ENCODE measurements at regions not wholly inside any gene's neighbourhood (a gene's known extent, or its start where the extent isn't known, plus 50 kb on each side); places are given as distances from the start of the nearest gene placed in this dataset.
A peak's percentile ranks its signal among the peaks of the same experiment; 100 is the strongest.

GRCh38 chr18:23350188-23350587 is 102.9 kb upstream of the RIOK3 start:
- DNase-seq = no peak

DNA sequence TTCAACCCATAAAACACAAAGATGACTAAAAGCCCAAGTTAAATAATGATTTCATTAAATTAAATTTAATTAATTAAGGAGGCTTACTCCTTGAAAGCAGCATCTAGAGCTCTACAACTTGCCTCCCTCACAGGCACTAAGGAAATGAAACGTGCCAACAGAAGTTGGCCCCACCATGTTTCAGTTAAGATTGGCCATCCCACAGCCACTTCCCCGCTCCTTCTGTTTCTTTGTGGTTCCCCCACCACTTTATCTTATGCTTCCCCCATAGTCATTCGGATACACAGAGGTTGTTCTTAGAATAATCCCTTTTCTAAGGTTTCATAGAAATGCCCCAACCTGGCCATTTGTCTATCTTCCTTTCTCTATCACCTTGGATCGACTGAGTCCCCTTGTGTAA is 101.6 kb upstream of the RIOK3 start:
- no peak for DNase-seq

DNA sequence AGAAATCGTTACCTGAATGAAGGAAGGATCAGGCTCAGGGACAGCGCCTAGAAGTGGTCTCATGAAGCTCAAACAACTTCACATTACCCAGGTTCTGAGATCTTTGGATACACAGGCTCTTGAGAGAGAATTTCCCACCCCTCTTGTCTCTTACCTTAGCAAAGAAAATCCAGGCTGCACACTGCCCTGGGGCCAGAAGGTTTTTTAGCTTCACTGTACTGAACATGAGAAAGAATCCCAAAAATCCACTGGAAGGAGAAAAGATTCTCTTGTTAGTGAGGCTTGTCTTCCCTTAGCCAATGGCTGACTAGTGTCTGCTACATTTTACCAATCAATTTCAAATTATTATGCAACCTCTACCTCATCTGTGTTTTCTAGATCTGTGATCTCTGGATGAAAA is 101.0 kb upstream of the RIOK3 start:
- no peak for DNase-seq

DNA sequence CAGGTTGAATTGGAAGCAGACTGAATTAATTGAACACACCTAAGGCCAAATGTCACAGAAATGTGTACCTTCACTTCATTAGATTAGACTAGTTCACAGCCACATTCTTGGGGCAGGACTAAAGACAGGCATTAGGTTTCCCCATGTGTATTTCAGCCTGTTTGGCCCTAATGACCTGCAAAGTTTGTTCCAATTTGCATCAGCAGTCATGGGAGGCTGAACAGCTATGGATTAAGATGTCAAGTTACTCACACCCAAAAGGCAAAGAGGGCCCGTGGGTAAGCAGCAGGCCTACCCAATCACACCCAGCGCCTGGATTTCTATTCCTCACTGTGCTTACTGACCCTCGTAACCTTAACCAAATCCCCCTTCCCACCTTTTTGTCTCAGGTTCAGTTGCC is 99.6 kb upstream of the RIOK3 start:
- DNase-seq = no peak

DNA sequence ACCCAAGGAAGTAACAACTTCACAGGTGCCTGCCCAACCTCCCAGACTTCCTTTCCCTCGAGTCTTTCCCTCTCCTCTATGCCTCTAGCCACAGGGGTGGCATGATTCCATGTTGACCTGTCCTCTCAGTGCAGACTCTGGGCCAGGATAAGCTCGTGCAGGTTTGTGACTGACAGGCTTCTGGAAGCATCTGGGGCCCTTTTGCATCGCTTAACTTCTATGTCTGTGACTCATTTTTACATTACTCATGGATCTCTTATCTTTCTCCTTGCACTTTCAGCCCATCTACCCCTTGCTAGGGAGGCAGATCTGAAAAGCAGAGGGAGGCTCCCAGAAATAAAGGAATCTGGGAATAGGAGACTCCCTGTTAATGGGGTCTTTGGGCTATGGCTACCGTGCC is 98.5 kb upstream of the RIOK3 start:
- DNase-seq = no peak

DNA sequence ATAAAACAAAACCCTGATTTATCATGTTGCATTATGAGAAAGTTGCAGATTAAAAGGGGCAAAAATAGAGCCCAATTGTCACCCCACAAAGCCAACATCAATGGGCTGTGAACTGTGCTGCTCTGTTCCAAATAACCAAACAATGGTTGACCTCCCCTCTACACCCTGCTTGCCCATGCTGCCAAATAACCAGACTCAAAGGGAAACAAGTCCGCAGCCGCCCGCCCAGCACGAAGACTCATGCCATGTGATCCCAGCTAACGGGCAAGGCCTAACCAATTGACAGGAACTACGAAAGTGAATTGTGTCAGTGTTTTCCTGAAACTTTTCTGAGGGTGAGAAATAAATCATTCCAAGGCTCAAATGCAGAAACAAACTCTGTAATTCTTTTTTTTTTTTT is 97.9 kb upstream of the RIOK3 start:
- DNase-seq = no peak

GRCh38 chr18:23356424-23356823 is 96.7 kb upstream of the RIOK3 start:
- DNase-seq = no peak

DNA sequence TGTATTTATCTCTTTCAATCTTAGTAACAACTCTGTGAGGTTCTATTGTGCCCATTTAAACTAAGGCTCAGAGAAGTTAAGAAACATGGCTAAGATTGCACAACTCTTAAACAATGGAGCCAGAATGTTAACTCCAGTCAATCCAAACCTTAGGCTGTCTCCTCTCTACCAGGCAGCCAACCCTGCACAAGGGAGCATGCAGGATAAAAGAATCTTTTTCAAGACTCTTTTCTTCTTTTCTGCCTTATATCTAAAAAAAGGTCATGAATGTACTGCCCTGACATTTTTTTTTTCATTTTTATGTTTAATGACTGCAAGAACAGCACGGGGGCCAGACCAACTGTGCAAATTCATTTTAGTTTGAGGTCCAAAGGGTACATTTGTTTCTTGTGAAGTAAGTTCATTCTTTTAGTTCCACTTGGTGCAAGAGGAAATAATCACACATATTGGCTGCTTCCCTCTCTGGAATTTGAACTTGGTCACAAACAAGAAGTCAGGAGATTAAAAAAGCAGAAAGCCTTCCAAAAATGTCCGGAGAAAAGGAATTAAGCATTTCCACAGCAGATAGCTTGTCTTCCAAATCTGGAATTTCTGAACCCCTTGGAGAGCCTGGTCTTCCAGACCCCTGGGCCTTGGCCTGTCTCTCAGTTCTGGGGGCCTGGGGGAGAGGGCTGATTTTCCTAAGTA is 96.0 kb upstream of the RIOK3 start:
- no peak for DNase-seq

DNA sequence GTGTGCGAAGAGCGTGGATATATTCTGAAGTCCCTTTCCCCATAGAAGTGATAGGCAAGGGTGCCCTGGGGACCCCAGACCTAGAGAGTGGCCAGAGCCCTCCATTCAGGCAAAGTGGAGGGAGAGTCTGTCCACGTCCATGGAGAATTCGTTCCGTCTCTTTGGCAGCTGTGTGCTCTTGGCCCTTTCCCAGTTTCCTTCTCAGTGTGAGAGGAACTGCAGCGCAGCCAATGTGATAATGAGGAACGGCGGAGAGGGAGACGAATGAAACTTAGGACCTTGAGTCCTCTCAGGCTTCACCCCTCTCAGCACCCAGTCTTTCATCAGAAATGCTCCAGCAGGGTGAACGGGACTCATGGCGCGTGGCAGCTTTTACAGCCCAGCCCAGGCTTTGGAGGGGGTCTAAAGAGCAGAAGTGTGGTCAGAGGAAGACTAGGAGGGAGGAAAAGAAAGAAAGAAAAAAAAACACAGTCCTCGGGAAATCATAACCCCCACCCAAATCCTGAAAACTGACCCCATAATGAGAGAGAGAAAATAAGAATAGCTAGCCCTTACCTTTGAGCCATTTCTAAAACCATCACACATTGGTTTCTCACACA is 95.0 kb upstream of the RIOK3 start:
- no peak for DNase-seq

DNA sequence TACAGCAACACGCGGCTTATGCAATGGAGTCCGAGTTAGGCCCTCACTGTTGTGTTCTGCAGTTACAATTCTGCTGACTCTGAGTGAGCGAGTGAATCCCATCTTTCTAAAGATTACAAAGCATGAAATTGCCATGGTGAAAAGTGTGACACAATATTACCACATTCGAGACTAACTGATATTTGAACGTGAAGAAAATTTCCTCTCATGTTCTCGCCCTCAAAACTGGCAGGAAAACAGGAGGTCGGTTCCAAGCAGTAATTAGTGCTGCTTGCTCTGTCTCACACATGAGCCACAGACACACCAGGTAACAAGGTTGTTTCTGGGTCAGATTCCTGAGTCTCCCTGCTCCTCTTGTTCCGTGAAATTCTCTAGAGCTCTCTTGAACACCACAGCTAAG is 93.7 kb upstream of the RIOK3 start:
- DNase-seq = no peak

DNA sequence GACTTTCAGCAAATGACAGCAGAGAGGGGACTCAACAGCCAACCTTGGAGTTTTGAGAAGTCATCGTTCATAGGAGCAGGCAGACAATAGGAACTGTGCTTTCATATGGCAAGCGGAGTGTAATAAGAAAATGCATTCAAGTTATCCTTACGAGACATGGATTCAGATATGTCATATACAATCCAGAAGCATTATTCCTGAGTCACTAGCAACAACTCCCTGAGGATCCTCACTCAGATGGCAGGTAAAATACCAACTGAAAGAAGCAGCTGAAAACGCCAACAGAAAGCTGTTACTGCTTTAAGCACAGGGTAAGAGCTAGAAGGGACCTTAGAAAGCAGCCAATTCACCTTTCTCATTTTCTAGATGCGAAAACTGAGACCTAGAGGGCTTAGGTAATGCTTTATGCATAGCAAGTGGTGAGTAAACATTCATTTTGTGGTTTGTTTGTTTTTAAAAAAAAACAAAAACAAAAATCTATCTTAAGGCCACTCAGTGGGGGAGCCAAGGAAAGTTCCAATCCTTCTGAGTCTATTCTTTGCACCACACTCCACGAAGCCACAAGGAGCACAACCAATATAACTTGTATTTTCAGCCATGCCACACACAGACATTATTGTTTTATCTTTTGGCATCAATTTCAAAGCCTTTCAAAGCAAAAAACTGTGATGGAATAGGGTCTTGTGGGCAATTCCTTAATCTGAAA is 89.1 kb upstream of the RIOK3 start:
- no peak for DNase-seq

- no peak for DNase-seq
These were observed 87.5 kb upstream of the RIOK3 start for GRCh38 chr18:23365602-23366001.

DNA sequence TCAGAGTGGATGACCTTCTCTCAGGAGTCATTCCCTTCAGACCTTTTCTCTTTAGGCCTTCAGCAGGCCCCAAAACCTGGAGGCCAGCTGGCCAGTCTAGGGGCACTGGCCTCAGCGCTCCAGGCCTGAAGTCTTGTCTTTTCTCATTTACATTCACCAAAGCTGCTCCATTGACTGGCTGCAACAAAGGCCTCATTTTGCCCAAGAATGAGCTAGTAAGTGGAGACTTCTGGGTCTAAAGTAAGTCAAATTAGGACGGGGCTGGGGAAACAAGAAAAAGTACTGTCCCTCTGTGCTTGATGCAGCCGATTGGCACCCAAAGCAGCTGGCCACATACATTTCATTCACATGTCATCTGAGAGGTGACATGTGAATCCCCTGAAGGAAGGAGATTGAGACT is 83.8 kb upstream of the RIOK3 start:
- no peak for DNase-seq

DNA sequence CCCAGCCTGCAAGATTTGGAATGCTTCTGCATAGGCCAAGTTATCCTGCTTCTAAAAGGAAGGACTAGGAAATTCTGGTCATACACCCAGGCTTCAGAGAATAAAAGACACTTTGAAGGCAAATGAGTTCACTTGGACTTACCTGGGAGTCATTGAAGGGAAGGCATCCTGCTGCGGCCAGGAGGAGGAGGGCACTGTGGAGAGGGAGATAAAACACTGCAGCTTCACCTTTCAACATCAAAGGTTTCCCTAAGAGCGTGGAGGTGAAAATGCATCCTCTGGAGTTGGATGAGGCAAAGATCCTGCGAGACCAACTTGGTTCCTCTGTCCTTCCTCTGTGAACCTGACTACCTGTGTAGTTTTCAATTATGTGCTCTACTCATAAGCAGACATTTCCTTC is 79.5 kb upstream of the RIOK3 start:
- DNase-seq = no peak

GRCh38 chr18:23377669-23378301 is 75.3 kb upstream of the RIOK3 start:
- DNase-seq = no peak

DNA sequence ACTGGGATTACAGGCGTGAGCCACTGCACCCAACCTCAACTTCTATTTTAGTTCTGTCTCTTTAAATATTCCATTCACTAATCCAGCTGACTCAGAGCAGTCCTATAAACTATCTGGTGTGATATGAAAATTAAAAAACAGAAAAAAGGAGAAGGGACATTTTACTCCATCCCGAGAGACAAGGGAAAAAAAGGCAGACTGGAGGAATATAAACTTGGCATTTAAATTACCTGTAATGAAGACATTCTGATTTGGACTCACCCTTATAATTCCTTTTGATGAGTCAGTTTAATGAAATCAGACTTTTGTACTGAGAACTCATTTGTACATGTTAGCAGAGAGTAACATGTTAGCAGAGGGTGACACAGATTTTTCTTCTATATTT is 74.8 kb upstream of the RIOK3 start:
- no peak for DNase-seq

GRCh38 chr18:23380001-23380550 is 73.0 kb upstream of the RIOK3 start:
- DNase-seq = no peak

DNA sequence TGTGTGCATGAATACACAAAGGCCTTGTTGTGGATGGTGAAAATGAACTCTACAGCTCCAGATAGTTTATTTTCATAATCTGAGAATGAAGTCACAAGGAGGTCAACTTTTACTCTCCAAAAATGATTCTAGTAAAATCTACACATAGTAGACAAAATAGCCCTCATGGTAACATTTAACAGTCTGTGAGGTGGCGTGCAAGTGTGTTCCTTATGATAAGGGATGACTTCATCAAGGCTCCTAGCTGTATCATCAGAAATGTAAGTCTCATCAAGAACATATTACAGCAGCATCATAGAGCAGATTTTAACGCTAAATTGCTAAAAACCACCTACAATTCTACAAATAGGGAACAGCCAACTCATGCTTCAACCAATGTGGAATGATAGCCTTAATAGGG is 72.3 kb upstream of the RIOK3 start:
- no peak for DNase-seq

GRCh38 chr18:23383494-23383893 is 69.6 kb upstream of the RIOK3 start:
- no peak for DNase-seq

DNA sequence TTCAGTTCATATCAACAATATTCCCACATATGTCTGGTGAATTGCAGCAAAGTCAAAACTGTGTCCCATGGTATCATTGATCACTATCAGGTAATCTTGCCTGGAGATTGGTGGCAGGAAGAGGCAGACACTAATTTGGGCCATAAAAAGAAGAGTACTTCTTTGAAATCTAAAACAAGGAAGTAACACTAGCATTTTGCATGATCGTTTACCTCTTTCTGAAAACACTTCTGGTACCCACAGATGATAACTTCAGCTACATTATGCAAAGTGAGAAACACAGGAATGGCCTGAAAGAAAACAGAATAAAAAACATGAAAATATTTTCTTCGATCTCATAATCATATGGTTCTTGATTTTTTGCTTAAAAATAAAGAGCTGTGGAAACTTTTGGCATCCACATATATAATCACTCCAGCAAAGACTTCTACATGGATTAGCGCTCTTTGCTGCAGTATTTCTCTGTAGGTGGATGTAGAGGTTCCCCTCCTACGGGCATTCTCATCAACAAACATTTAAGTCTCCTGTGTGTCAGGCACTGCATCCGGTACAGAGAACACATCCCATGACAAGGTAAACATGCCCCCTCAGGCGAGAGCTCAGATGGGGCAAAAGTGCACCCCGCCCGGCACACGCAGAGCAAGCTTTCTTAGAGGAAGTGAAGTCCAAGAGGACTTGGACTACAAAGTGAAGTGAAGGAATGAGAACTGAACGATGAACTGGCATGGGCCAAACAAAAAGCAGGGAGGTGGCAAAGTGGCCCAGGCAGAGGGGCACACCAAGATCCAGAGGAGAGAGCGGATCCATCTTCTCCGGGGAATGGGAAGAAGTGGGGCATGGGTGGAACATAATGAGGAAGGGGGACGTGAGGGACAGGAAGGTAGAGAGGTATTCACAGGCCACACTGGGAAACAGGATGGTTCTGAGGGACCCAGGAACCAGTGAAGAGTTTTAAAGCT is 68.0 kb upstream of the RIOK3 start:
- DNase-seq = peak; percentile 15

- no peak for DNase-seq
These were observed 66.8 kb upstream of the RIOK3 start for GRCh38 chr18:23386317-23386716.

DNA sequence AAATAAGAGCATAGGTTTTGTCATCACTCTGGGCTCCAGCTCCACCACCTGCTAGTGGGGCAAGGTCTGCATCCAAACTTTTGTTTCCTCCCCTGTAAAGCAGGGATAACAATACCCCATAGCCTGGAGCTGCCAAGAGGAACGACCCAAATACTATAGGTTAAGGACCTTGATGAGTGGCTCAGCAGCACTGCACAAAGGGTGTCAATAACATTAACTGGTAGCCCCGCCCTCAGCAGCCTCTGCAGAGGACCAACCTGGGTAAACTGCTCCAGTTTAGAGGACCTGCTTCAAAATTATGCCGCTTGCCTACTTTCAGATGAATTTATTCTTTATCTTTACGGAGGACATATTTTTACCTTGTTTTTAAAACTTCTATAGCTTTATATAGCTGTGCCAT is 65.8 kb upstream of the RIOK3 start:
- DNase-seq = no peak

DNA sequence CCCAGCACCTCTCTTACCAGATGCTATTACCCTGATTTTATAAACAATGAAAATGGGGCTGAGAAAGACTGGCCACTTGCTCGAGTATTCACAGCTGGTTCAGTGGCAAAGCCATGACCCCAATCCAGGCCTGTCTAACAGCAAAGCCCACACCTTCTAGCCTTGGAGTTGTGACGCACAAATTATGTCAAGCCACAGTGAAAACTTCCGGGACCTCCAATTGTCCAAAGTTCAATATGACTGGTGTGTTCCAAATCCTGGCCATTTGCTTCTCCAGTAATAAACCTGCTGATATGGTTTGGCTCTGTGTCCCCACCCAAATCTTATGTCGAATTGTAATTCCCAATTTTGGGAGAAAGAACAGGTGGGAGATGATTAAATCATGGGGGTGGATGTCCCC is 64.7 kb upstream of the RIOK3 start:
- DNase-seq = no peak

Measured in CD4-positive, alpha-beta T cell treated with Interleukin-6 for 4 hours (primary cell).